Tibial nerve (tissue), 4 donors: ENCODE measurements at regions not wholly inside any gene's neighbourhood (a gene's known extent, or its start where the extent isn't known, plus 50 kb on each side); places are given as distances from the start of the nearest gene placed in this dataset.

Source experiments
- DNase-seq, 2 donors: peaks; one replicate each; pipeline ENCODE4 v3.0.0-alpha.2; 2019; ENCODE audit warnings: low spot score in 2 of 2
- H3K27ac ChIP-seq, 4 donors: fragments of 200-600 bp; sonication (generic) in 3 of 4; one replicate each; pipeline ENCODE4 v1.5.1; 2017 to 2019; ENCODE audit warnings: mild to moderate bottlenecking in 1 of 4
- H3K27me3 ChIP-seq, 2 donors: fragments of 200-600 bp; sonication (generic) in 1 of 2; one replicate each; pipeline versions ENCODE4 v1.5.1 to v1.6.0; 2017 to 2019
- H3K36me3 ChIP-seq, 3 donors: fragments of 200-600 bp; sonication (generic); one replicate each; pipeline ENCODE4 v1.5.1; 2018 to 2019
- H3K4me1 ChIP-seq, 4 donors: fragments of 200-600 bp; sonication (generic) in 3 of 4; one replicate each; pipeline ENCODE4 v1.5.1; 2017 to 2019
- H3K4me3 ChIP-seq, 4 donors: fragments of 200-600 bp; sonication (generic) in 3 of 4; one replicate each; pipeline ENCODE4 v1.5.1; 2017 to 2019; ENCODE audit warnings: mild to moderate bottlenecking in 1 of 4, moderate library complexity in 1 of 4
- H3K9me3 ChIP-seq, 4 donors: fragments of 200-600 bp; sonication (generic) in 3 of 4; one replicate each; pipeline ENCODE4 v1.5.1; 2017 to 2019
- CTCF ChIP-seq, 5 experiments: fragments of 200-600 bp in 3 of 5; fragments of 450-650 bp in 2 of 5; sonication (generic) in 3 of 5; IDR thresholded peaks; one replicate each; pipeline ENCODE4 v1.5.1; 2016 to 2019; ENCODE audit warnings: antibody characterized with exemption in 5 of 5, mild to moderate bottlenecking in 3 of 5, moderate library complexity in 2 of 5
- EP300 ChIP-seq, 2 donors: sonication (generic); formaldehyde crosslinking; IDR thresholded peaks; one replicate each; pipeline ENCODE4 v1.6.1; 2017; ENCODE audit warnings: antibody characterized with exemption in 2 of 2, mild to moderate bottlenecking in 1 of 2
- POLR2A ChIP-seq, 2 donors: fragments of 450-650 bp; IDR thresholded peaks; one replicate each; pipeline ENCODE4 v1.6.1; 2017; ENCODE audit warnings: antibody characterized with exemption in 2 of 2, mild to moderate bottlenecking in 2 of 2, moderate library complexity in 2 of 2
- WGBS, 2 donors: methylation state at CpG; one replicate each; pipeline ENCODE4 v1.1.5; 2018; 5-methylcytosine and 5-hydroxymethylcytosine counted together

- no peaks in the 10 kb centered on the region for H3K36me3 ChIP-seq
- no peak for TF ChIP-seq EP300 (IDR thresholded peaks at IDR 0.05)
- H3K27me3 ChIP-seq: no peaks in the 10 kb centered on the region
- WGBS, 2 donors: 51 to 61% methylated on average over 2 of the region's 2 CpGs
- H3K4me1 ChIP-seq: no peaks in the 10 kb centered on the region
- DNase-seq: no peak
- H3K27ac ChIP-seq: no peak overlapping the region
- H3K9me3 ChIP-seq: no peaks in the 10 kb centered on the region
- no peak overlapping the region for H3K4me3 ChIP-seq
Observed at GRCh38 chr13:72218966-72219365, 352.0 kb upstream of the DACH1 start.

GRCh38 chr13:72217142-72217541, 350.1 kb upstream of the DACH1 start:
- WGBS, 2 donors: 57 to 61% methylated on average over 2 of the region's 2 CpGs
- no peaks in the 10 kb centered on the region for H3K4me1 ChIP-seq
- no peak overlapping the region for H3K27ac ChIP-seq
- DNase-seq: no peak
- TF ChIP-seq POLR2A (IDR thresholded peaks at IDR 0.05) (no peak), CTCF (IDR thresholded peaks at IDR 0.05) (no peak), EP300 (IDR thresholded peaks at IDR 0.05) (no peak)
- H3K9me3 ChIP-seq: no peaks in the 10 kb centered on the region
- no peaks in the 10 kb centered on the region for H3K27me3 ChIP-seq
- H3K36me3 ChIP-seq: no peaks in the 10 kb centered on the region
- H3K4me3 ChIP-seq: no peak overlapping the region

GRCh38 chr13:72208112-72208645, 341.2 kb upstream of the DACH1 start:
- no peak for DNase-seq
- Histone ChIP-seq H3K4me1 (no peaks in the 10 kb centered on the region), H3K27ac (no peak overlapping the region), H3K9me3 (no peaks in the 10 kb centered on the region), H3K27me3 (no peaks in the 10 kb centered on the region), H3K36me3 (no peaks in the 10 kb centered on the region), H3K4me3 (no peak overlapping the region)
- no peak for TF ChIP-seq CTCF (IDR thresholded peaks at IDR 0.05)
- TF ChIP-seq EP300 (IDR thresholded peaks at IDR 0.05): no peak
- TF ChIP-seq POLR2A (IDR thresholded peaks at IDR 0.05): no peak

- Histone ChIP-seq H3K9me3 (no peaks in the 10 kb centered on the region), H3K36me3 (no peaks in the 10 kb centered on the region), H3K4me3 (no peak overlapping the region), H3K27me3 (no peaks in the 10 kb centered on the region), H3K4me1 (no peaks in the 10 kb centered on the region), H3K27ac (no peak overlapping the region)
- 66 to 71% methylated on average over 1 of the region's 1 CpG for WGBS, 2 donors
- DNase-seq: no peak
- TF ChIP-seq POLR2A (IDR thresholded peaks at IDR 0.05) (no peak), CTCF (IDR thresholded peaks at IDR 0.05) (no peak), EP300 (IDR thresholded peaks at IDR 0.05) (no peak)
Observed at GRCh38 chr13:72205773-72206172, 338.8 kb upstream of the DACH1 start.

GRCh38 chr13:72204291-72204690, 337.3 kb upstream of the DACH1 start:
- Histone ChIP-seq H3K4me3 (no peak overlapping the region), H3K27me3 (no peaks in the 10 kb centered on the region), H3K27ac (no peak overlapping the region), H3K4me1 (no peaks in the 10 kb centered on the region), H3K9me3 (no peaks in the 10 kb centered on the region), H3K36me3 (no peaks in the 10 kb centered on the region)
- TF ChIP-seq POLR2A (IDR thresholded peaks at IDR 0.05) (no peak), CTCF (IDR thresholded peaks at IDR 0.05) (no peak), EP300 (IDR thresholded peaks at IDR 0.05) (no peak)
- DNase-seq: no peak
- 71 to 76% methylated on average over 2 of the region's 2 CpGs for WGBS, 2 donors

- Histone ChIP-seq H3K36me3 (no peaks in the 10 kb centered on the region), H3K9me3 (no peaks in the 10 kb centered on the region), H3K4me3 (no peak overlapping the region), H3K27ac (no peak overlapping the region), H3K4me1 (no peaks in the 10 kb centered on the region), H3K27me3 (no peaks in the 10 kb centered on the region)
- TF ChIP-seq EP300 (IDR thresholded peaks at IDR 0.05) (no peak), CTCF (IDR thresholded peaks at IDR 0.05) (no peak), POLR2A (IDR thresholded peaks at IDR 0.05) (no peak)
- DNase-seq: no peak
Observed at GRCh38 chr13:72201726-72202125, 334.7 kb upstream of the DACH1 start.
